Prostate gland (tissue), 2 donors: ENCODE measurements at regions not wholly inside any gene's neighbourhood (a gene's known extent, or its start where the extent isn't known, plus 50 kb on each side); places are given as distances from the start of the nearest gene placed in this dataset.

Source experiments
- POLR2AphosphoS5 ChIP-seq: sonication (generic); formaldehyde crosslinking; IDR thresholded peaks from one replicate; pipeline ENCODE4 v1.6.1; 2017; ENCODE audit warnings: antibody characterized with exemption
- TF ChIP-seq, protein P1 (sequence below), 4 experiments: fragments of 200-600 bp in 2 of 4; fragments of 450-650 bp in 2 of 4; sonication (generic) in 2 of 4; IDR thresholded peaks; 1 replicate in 3 of 4; 2 replicates in 1 of 4; pipeline ENCODE4 v1.5.1; 2016 to 2019; ENCODE audit warnings: antibody characterized with exemption in 4 of 4, mild to moderate bottlenecking in 2 of 4, moderate library complexity in 2 of 4

DNA sequence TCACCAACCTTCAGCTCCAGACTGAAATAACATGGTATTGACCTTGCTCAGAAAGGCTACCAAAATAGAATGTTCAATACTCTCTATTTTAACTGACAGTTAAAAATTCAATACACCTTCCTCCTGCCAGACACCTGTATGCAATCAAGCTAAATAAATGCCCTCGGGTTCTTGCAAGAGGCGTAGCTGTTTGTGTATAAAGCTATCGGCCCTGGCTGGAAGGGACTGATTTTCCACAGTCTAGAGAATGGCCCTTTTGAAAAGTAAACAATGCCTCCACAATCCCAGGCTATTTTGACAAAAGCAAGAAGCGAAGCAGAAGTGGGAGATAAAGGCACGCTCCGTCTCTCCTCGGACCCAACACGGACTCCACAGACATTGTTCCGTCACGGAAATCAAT lies 791.2 kb downstream of the BRD1 start:
- TF ChIP-seq, protein P1, sequence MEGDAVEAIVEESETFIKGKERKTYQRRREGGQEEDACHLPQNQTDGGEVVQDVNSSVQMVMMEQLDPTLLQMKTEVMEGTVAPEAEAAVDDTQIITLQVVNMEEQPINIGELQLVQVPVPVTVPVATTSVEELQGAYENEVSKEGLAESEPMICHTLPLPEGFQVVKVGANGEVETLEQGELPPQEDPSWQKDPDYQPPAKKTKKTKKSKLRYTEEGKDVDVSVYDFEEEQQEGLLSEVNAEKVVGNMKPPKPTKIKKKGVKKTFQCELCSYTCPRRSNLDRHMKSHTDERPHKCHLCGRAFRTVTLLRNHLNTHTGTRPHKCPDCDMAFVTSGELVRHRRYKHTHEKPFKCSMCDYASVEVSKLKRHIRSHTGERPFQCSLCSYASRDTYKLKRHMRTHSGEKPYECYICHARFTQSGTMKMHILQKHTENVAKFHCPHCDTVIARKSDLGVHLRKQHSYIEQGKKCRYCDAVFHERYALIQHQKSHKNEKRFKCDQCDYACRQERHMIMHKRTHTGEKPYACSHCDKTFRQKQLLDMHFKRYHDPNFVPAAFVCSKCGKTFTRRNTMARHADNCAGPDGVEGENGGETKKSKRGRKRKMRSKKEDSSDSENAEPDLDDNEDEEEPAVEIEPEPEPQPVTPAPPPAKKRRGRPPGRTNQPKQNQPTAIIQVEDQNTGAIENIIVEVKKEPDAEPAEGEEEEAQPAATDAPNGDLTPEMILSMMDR (IDR thresholded peaks at IDR 0.05) = no peak
- TF ChIP-seq POLR2AphosphoS5 = no peak
